ENCODE measurements at regions not wholly inside any gene's neighbourhood (a gene's known extent, or its start where the extent isn't known, plus 50 kb on each side); places are given as distances from the start of the nearest gene placed in this dataset.

GRCh38 chr3:31436830-31437229, 95.9 kb upstream of the STT3B start:
- no peak overlapping the region for H3K4me3 Mint-ChIP-seq (ENCODE audit: unreplicated experiment)
- no peak for FAIRE-seq

GRCh38 chr3:31438742-31439141, 94.0 kb upstream of the STT3B start:
- H3K27ac ChIP-seq (ENCODE audit: low read depth, low read length), result no peak overlapping the region
- H3K4me3 Mint-ChIP-seq (ENCODE audit: unreplicated experiment), result no peak overlapping the region
- H3K27me3 Mint-ChIP-seq (ENCODE audit: low read depth, unreplicated experiment), result peaks cover 9% of the 10 kb centered on the region
- H3K4me3 ChIP-seq (ENCODE audit: insufficient read depth, low read depth, low read length), result no peak overlapping the region
- H4K20me1 ChIP-seq (ENCODE audit: insufficient read depth, low read length), result no peaks in the 10 kb centered on the region
- H3K4me1 ChIP-seq (ENCODE audit: insufficient read depth, low read length), result no peaks in the 10 kb centered on the region
- no peak overlapping the region for H3K4me2 ChIP-seq (ENCODE audit: low read length)
- peaks cover 6% of the 10 kb centered on the region for H3K4me1 Mint-ChIP-seq (ENCODE audit: low read depth, unreplicated experiment)
- no peak overlapping the region for H3K9ac ChIP-seq (ENCODE audit: low read length)
- H3K9me3 ChIP-seq (ENCODE audit: insufficient read depth, low read depth, low read length), result no peaks in the 10 kb centered on the region
- no peak for FAIRE-seq
- H3K79me2 ChIP-seq (ENCODE audit: insufficient read depth, low read length), result no peaks in the 10 kb centered on the region
- peaks cover 9% of the 10 kb centered on the region for H3K9me3 Mint-ChIP-seq (ENCODE audit: unreplicated experiment)
- TF ChIP-seq CTCF (IDR thresholded peaks at IDR 0.05; ENCODE audit: insufficient read depth, low read depth, low read length) (no peak), EZH2 (IDR thresholded peaks at IDR 0.05; ENCODE audit: insufficient read depth, low read length) (no peak)
- DNase-seq (ENCODE audit: low read depth), result no peak
- H3K27me3 ChIP-seq (ENCODE audit: insufficient read depth, low read length), result no peaks in the 10 kb centered on the region
- no peaks in the 10 kb centered on the region for H3K36me3 Mint-ChIP-seq (ENCODE audit: low read depth, unreplicated experiment)
- no peaks in the 10 kb centered on the region for H3K36me3 ChIP-seq (ENCODE audit: insufficient read depth, low read length)
- H2AFZ ChIP-seq (ENCODE audit: low read depth, low read length), result no peak overlapping the region
- H3K27ac Mint-ChIP-seq (ENCODE audit: unreplicated experiment), result no peak overlapping the region

More at GRCh38 chr3:31436830-31437229, 95.9 kb upstream of the STT3B start:
- Histone ChIP-seq H3K9me3 (ENCODE audit: insufficient read depth, low read depth, low read length) (no peaks in the 10 kb centered on the region), H3K9ac (ENCODE audit: low read length) (no peak overlapping the region), H2AFZ (ENCODE audit: low read depth, low read length) (no peak overlapping the region), H3K27me3 (ENCODE audit: insufficient read depth, low read length) (no peaks in the 10 kb centered on the region), H3K79me2 (ENCODE audit: insufficient read depth, low read length) (no peaks in the 10 kb centered on the region), H3K4me1 (ENCODE audit: insufficient read depth, low read length) (no peaks in the 10 kb centered on the region), H3K4me3 (ENCODE audit: insufficient read depth, low read depth, low read length) (no peak overlapping the region), H3K4me2 (ENCODE audit: low read length) (no peak overlapping the region), H3K27ac (ENCODE audit: low read depth, low read length) (no peak overlapping the region), H4K20me1 (ENCODE audit: insufficient read depth, low read length) (no peaks in the 10 kb centered on the region), H3K36me3 (ENCODE audit: insufficient read depth, low read length) (no peaks in the 10 kb centered on the region)
- Mint-ChIP-seq H3K9me3 (ENCODE audit: unreplicated experiment) (peaks cover 9% of the 10 kb centered on the region), H3K27me3 (ENCODE audit: low read depth, unreplicated experiment) (peaks cover 3% of the 10 kb centered on the region), H3K27ac (ENCODE audit: unreplicated experiment) (no peak overlapping the region), H3K36me3 (ENCODE audit: low read depth, unreplicated experiment) (no peaks in the 10 kb centered on the region), H3K4me1 (ENCODE audit: low read depth, unreplicated experiment) (peaks cover 13% of the 10 kb centered on the region)
- DNase-seq (ENCODE audit: low read depth), result no peak
- TF ChIP-seq EZH2 (IDR thresholded peaks at IDR 0.05; ENCODE audit: insufficient read depth, low read length) (no peak), CTCF (IDR thresholded peaks at IDR 0.05; ENCODE audit: insufficient read depth, low read depth, low read length) (no peak)

- no peaks in the 10 kb centered on the region for H3K36me3 ChIP-seq (ENCODE audit: insufficient read depth, low read length)
- H3K36me3 Mint-ChIP-seq (ENCODE audit: low read depth, unreplicated experiment), result no peaks in the 10 kb centered on the region
- no peak overlapping the region for H3K4me2 ChIP-seq (ENCODE audit: low read length)
- no peaks in the 10 kb centered on the region for H3K79me2 ChIP-seq (ENCODE audit: insufficient read depth, low read length)
- no peak overlapping the region for H3K4me3 ChIP-seq (ENCODE audit: insufficient read depth, low read depth, low read length)
- DNase-seq (ENCODE audit: low read depth) (peak; percentile 62), FAIRE-seq (no peak)
- H3K27me3 Mint-ChIP-seq (ENCODE audit: low read depth, unreplicated experiment), result peaks cover 9% of the 10 kb centered on the region
- H3K4me3 Mint-ChIP-seq (ENCODE audit: unreplicated experiment), result no peak overlapping the region
- H3K27ac ChIP-seq (ENCODE audit: low read depth, low read length), result no peak overlapping the region
- peaks cover 5% of the 10 kb centered on the region for H3K4me1 Mint-ChIP-seq (ENCODE audit: low read depth, unreplicated experiment)
- no peak overlapping the region for H3K9ac ChIP-seq (ENCODE audit: low read length)
- H3K4me1 ChIP-seq (ENCODE audit: insufficient read depth, low read length), result no peaks in the 10 kb centered on the region
- no peaks in the 10 kb centered on the region for H4K20me1 ChIP-seq (ENCODE audit: insufficient read depth, low read length)
- no peak for TF ChIP-seq CTCF (IDR thresholded peaks at IDR 0.05; ENCODE audit: insufficient read depth, low read depth, low read length)
- no peak for TF ChIP-seq EZH2 (IDR thresholded peaks at IDR 0.05; ENCODE audit: insufficient read depth, low read length)
- H3K9me3 Mint-ChIP-seq (ENCODE audit: unreplicated experiment), result peaks cover 9% of the 10 kb centered on the region
- H2AFZ ChIP-seq (ENCODE audit: low read depth, low read length), result no peak overlapping the region
- no peak overlapping the region for H3K27ac Mint-ChIP-seq (ENCODE audit: unreplicated experiment)
- H3K9me3 ChIP-seq (ENCODE audit: insufficient read depth, low read depth, low read length), result no peaks in the 10 kb centered on the region
- H3K27me3 ChIP-seq (ENCODE audit: insufficient read depth, low read length), result no peaks in the 10 kb centered on the region
Measured at GRCh38 chr3:31439890-31440750, 92.6 kb upstream of the STT3B start.
